Aorta (tissue), 5 donors: ENCODE measurements at regions not wholly inside any gene's neighbourhood (a gene's known extent, or its start where the extent isn't known, plus 50 kb on each side); places are given as distances from the start of the nearest gene placed in this dataset.

Source experiments
- ATAC-seq: fragments of 200-7000 bp; cut with Tn5 transposase; one replicate; pipeline ENCODE4 v1.9.1; 2022; ENCODE audit warnings: moderate library complexity; ENCODE audit not compliant: low FRiP score
- DNase-seq, 2 donors: peaks; one replicate each; pipeline ENCODE4 v3.0.0-alpha.2; 2020
- H3K27ac ChIP-seq, 2 donors: one replicate each; pipeline ENCODE4 v1.5.1; 2013; ENCODE audit warnings: low read length in 2 of 2, mild to moderate bottlenecking in 2 of 2, moderate library complexity in 2 of 2, control low read depth in 1 of 2, inconsistent platforms in 1 of 2, low read depth in 1 of 2
- H3K27me3 ChIP-seq, 2 donors: one replicate each; pipeline ENCODE4 v1.6.1; 2013; ENCODE audit warnings: control low read depth in 1 of 2, low read length in 1 of 2, mild to moderate bottlenecking in 1 of 2, moderate library complexity in 1 of 2; ENCODE audit not compliant: insufficient read depth in 2 of 2, control insufficient read depth in 1 of 2
- H3K36me3 ChIP-seq, 2 donors: one replicate each; pipeline ENCODE4 v1.6.1; 2013; ENCODE audit warnings: control low read depth in 1 of 2, low read length in 1 of 2, mild to moderate bottlenecking in 1 of 2; ENCODE audit not compliant: insufficient read depth in 2 of 2, control insufficient read depth in 1 of 2
- H3K4me1 ChIP-seq, 2 donors: one replicate each; pipeline ENCODE4 v1.6.1; 2013; ENCODE audit warnings: low read length in 2 of 2, control low read depth in 1 of 2, mild to moderate bottlenecking in 1 of 2, moderate library complexity in 1 of 2; ENCODE audit not compliant: insufficient read depth in 2 of 2, control insufficient read depth in 1 of 2
- H3K4me3 ChIP-seq, 2 donors: one replicate each; pipeline ENCODE4 v1.5.1; 2013; ENCODE audit warnings: low read length in 2 of 2, control low read depth in 1 of 2, mild to moderate bottlenecking in 1 of 2
- H3K9me3 ChIP-seq: one replicate; pipeline ENCODE4 v1.6.1; 2013; ENCODE audit warnings: mild to moderate bottlenecking, low read length; ENCODE audit not compliant: control insufficient read depth
- WGBS, 2 donors: extraction: QIAGEN DNeasy Blood & Tissue Kit; methylation state at CpG; one replicate each; pipeline ENCODE4 v1.1.7; 2013; 5-methylcytosine and 5-hydroxymethylcytosine counted together
- intact Hi-C, 2 donors: fragments of 100-400 bp; cut with DNase I; formaldehyde crosslinking; loops; one replicate each; pipeline versions ENCODE4 v1.14.2 to v1.15.0; 2022
- donor health status: healthy with polysubstance abuse.
- donor health status: Bipolar disorder and iron deficiency.
- donor health status: DM: no; HTN: no; CAD: no.
- donor health status: DM: no; HTN: no; CAD: no.
- donor health status: DM: yes; HTN: yes; CAD: no.

GRCh38 chr2:19733951-19734425 lies 167.8 kb downstream of the TTC32 start:
- no peak overlapping the region for H3K27ac ChIP-seq
- H3K4me3 ChIP-seq: no peak overlapping the region
- DNase-seq (no peak), ATAC-seq (no peak)
- intact Hi-C loops: no loop called here
- H3K9me3 ChIP-seq: no peaks in the 10 kb centered on the region
- H3K27me3 ChIP-seq: no peaks in the 10 kb centered on the region
- peaks cover 0 to 9% of the 10 kb centered on the region in 2 donors for H3K4me1 ChIP-seq
- no peaks in the 10 kb centered on the region for H3K36me3 ChIP-seq
- WGBS, 2 donors: 11 to 29% methylated on average over 3 of the region's 3 CpGs

GRCh38 chr2:19733390-19733789 lies 168.4 kb downstream of the TTC32 start:
- WGBS, 2 donors: 82 to 84% methylated on average over 4 of the region's 4 CpGs
- Histone ChIP-seq H3K27me3 (no peaks in the 10 kb centered on the region), H3K27ac (no peak overlapping the region), H3K4me1 (peaks cover 0 to 4% of the 10 kb centered on the region in 2 donors), H3K9me3 (no peaks in the 10 kb centered on the region), H3K4me3 (no peak overlapping the region), H3K36me3 (no peaks in the 10 kb centered on the region)
- no peak for DNase-seq
- intact Hi-C loops: no loop called here
- ATAC-seq: no peak

- no peak for DNase-seq
- intact Hi-C loops: no loop called here
- no peaks in the 10 kb centered on the region for H3K9me3 ChIP-seq
- no peak overlapping the region for H3K27ac ChIP-seq
- H3K27me3 ChIP-seq: no peaks in the 10 kb centered on the region
- no peaks in the 10 kb centered on the region for H3K4me1 ChIP-seq
- no peak for ATAC-seq
- no peaks in the 10 kb centered on the region for H3K36me3 ChIP-seq
- H3K4me3 ChIP-seq: no peak overlapping the region
- 94 to 96% methylated on average over 2 of the region's 2 CpGs for WGBS, 2 donors
Observed at GRCh38 chr2:19732255-19732654, 169.5 kb downstream of the TTC32 start.

GRCh38 chr2:19731515-19731914 lies 170.3 kb downstream of the TTC32 start:
- intact Hi-C loops: no loop called here
- H3K4me3 ChIP-seq: no peak overlapping the region
- no peaks in the 10 kb centered on the region for H3K27me3 ChIP-seq
- no peak overlapping the region for H3K27ac ChIP-seq
- no peak for DNase-seq
- H3K9me3 ChIP-seq: no peaks in the 10 kb centered on the region
- H3K36me3 ChIP-seq: no peaks in the 10 kb centered on the region
- no peaks in the 10 kb centered on the region for H3K4me1 ChIP-seq
- no peak for ATAC-seq
- 91 to 92% methylated on average over 2 of the region's 2 CpGs for WGBS, 2 donors

GRCh38 chr2:19731037-19731436 lies 170.7 kb downstream of the TTC32 start:
- Histone ChIP-seq H3K4me1 (no peaks in the 10 kb centered on the region), H3K9me3 (no peaks in the 10 kb centered on the region), H3K27ac (no peak overlapping the region), H3K36me3 (no peaks in the 10 kb centered on the region), H3K4me3 (no peak overlapping the region), H3K27me3 (no peaks in the 10 kb centered on the region)
- WGBS, 2 donors: 40 to 51% methylated on average over 3 of the region's 3 CpGs
- intact Hi-C loops: no loop called here
- DNase-seq: no peak
- ATAC-seq: no peak

GRCh38 chr2:19728125-19728524 lies 173.7 kb downstream of the TTC32 start:
- ATAC-seq: no peak
- intact Hi-C loops: no loop called here
- 91 to 97% methylated on average over 8 of the region's 8 CpGs for WGBS, 2 donors

GRCh38 chr2:19725392-19725791 lies 176.4 kb downstream of the TTC32 start:
- WGBS, 2 donors: 71 to 93% methylated on average over 4 of the region's 4 CpGs
- H3K4me1 ChIP-seq: no peaks in the 10 kb centered on the region
- no peak for DNase-seq

More at GRCh38 chr2:19728125-19728524, 173.7 kb downstream of the TTC32 start:
- Histone ChIP-seq H3K9me3 (no peaks in the 10 kb centered on the region), H3K4me1 (no peaks in the 10 kb centered on the region), H3K36me3 (no peaks in the 10 kb centered on the region), H3K4me3 (no peak overlapping the region), H3K27ac (no peak overlapping the region), H3K27me3 (no peaks in the 10 kb centered on the region)
- DNase-seq: no peak

GRCh38 chr2:19723021-19723420 lies 178.8 kb downstream of the TTC32 start:
- H3K27ac ChIP-seq: no peak overlapping the region

More at GRCh38 chr2:19725392-19725791, 176.4 kb downstream of the TTC32 start:
- intact Hi-C loops: no loop called here
- Histone ChIP-seq H3K9me3 (no peaks in the 10 kb centered on the region), H3K27ac (no peak overlapping the region), H3K27me3 (no peaks in the 10 kb centered on the region), H3K4me3 (no peak overlapping the region), H3K36me3 (no peaks in the 10 kb centered on the region)
- ATAC-seq: no peak

GRCh38 chr2:19722531-19722971 lies 179.2 kb downstream of the TTC32 start:
- DNase-seq: no peak
- Histone ChIP-seq H3K27ac (no peak overlapping the region), H3K27me3 (no peaks in the 10 kb centered on the region), H3K4me1 (no peaks in the 10 kb centered on the region), H3K4me3 (no peak overlapping the region), H3K36me3 (no peaks in the 10 kb centered on the region), H3K9me3 (no peaks in the 10 kb centered on the region)
- intact Hi-C loops: no loop called here
- no peak for ATAC-seq
- 57 to 72% methylated on average over 3 of the region's 3 CpGs for WGBS, 2 donors

More at GRCh38 chr2:19723021-19723420, 178.8 kb downstream of the TTC32 start:
- DNase-seq: no peak
- 70 to 76% methylated on average over 7 of the region's 7 CpGs for WGBS, 2 donors
- Histone ChIP-seq H3K4me1 (no peaks in the 10 kb centered on the region), H3K27me3 (no peaks in the 10 kb centered on the region), H3K36me3 (no peaks in the 10 kb centered on the region), H3K4me3 (no peak overlapping the region), H3K9me3 (no peaks in the 10 kb centered on the region)
- intact Hi-C loops: no loop called here
- no peak for ATAC-seq
